ENCODE measurements at regions not wholly inside any gene's neighbourhood (a gene's known extent, or its start where the extent isn't known, plus 50 kb on each side); places are given as distances from the start of the nearest gene placed in this dataset.

DNA sequence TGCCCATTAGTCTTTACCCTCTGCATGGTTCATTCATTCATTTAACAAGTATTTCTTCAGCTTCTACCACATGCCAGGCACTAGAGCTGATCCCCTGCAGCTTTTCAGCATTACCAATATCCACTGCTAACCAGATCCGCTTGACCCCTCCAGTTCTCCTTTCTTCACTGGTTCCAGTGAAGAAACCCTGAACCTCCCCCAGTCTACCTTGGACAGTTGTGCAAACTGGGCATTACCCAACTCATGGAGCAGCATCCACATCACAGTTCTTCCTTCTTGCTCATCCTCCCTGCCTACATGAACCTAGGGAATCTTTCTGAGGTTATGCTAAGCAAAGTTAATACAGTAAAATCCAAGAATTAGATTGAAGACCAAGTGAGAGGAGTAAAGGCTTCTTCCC lies 78.7 kb upstream of the SERP2 start:
- Histone ChIP-seq H3K27ac (peak overlapping the region; percentile 62), H3K4me1 (ENCODE audit: control insufficient read depth in 1 of 2, insufficient read depth in 1 of 2, low read depth in 1 of 2, low read length in 1 of 2) (peaks cover 60 to 62% of the 10 kb centered on the region in 2 experiments), H3K27me3 (no peaks in the 10 kb centered on the region), H3K36me3 (no peaks in the 10 kb centered on the region), H3K4me3 (ENCODE audit: low read depth in 1 of 2, low read length in 1 of 2) (peak overlapping the region in 1 of 2 experiments; percentile 5), H3K9me3 (no peaks in the 10 kb centered on the region)
- TF ChIP-seq, protein P1, sequence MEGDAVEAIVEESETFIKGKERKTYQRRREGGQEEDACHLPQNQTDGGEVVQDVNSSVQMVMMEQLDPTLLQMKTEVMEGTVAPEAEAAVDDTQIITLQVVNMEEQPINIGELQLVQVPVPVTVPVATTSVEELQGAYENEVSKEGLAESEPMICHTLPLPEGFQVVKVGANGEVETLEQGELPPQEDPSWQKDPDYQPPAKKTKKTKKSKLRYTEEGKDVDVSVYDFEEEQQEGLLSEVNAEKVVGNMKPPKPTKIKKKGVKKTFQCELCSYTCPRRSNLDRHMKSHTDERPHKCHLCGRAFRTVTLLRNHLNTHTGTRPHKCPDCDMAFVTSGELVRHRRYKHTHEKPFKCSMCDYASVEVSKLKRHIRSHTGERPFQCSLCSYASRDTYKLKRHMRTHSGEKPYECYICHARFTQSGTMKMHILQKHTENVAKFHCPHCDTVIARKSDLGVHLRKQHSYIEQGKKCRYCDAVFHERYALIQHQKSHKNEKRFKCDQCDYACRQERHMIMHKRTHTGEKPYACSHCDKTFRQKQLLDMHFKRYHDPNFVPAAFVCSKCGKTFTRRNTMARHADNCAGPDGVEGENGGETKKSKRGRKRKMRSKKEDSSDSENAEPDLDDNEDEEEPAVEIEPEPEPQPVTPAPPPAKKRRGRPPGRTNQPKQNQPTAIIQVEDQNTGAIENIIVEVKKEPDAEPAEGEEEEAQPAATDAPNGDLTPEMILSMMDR (IDR thresholded peaks at IDR 0.05), result no peak

DNA sequence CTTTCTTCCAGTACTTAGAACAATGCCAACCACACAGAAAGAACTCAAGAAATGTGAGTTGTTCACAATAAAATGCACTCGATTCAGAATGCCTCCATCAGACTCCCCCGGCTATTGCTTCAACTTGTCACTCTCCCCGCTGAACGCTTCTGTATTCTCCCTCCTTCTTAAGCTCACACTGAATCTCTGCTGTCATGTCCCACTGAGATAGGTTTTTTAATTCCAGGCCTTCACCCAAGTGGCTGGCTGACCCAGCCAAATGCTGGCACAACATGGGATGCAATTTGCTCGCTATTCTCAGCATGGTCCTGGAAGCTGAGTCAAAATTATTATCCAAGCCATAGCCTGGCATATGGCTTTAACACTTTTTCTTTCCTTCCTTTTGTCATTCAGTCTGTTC lies 76.8 kb upstream of the SERP2 start:
- TF ChIP-seq, protein P1 (IDR thresholded peaks at IDR 0.05), result no peak

DNA sequence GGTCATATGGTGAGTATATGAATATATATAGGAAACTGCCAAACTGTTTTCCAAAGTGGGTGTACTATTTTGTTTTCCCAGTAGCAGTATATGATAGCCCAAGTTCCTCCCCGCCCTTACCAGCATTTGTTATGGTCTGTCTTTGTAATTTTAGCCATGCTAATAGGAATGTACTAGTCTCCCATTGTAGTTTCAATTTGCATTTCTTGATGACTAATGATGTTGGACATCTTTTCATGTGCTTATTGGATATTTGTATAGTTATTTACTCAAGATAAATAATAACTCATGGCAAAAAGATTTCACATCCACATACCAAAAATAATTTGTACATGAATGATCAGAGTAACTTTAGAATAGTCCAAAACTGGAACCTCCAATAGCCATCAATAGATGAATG lies 75.3 kb upstream of the SERP2 start:
- Histone ChIP-seq H3K4me3 (ENCODE audit: low read depth in 1 of 2, low read length in 1 of 2) (no peak overlapping the region), H3K36me3 (no peaks in the 10 kb centered on the region), H3K9me3 (no peaks in the 10 kb centered on the region), H3K27ac (no peak overlapping the region), H3K27me3 (no peaks in the 10 kb centered on the region), H3K4me1 (ENCODE audit: control insufficient read depth in 1 of 2, insufficient read depth in 1 of 2, low read depth in 1 of 2, low read length in 1 of 2) (peaks cover 38 to 43% of the 10 kb centered on the region in 2 experiments)
- TF ChIP-seq, protein P1 (IDR thresholded peaks at IDR 0.05), result no peak

More for the DNA sequence above, 76.8 kb upstream of the SERP2 start:
- Histone ChIP-seq H3K4me1 (ENCODE audit: control insufficient read depth in 1 of 2, insufficient read depth in 1 of 2, low read depth in 1 of 2, low read length in 1 of 2) (peaks cover 52 to 55% of the 10 kb centered on the region in 2 experiments), H3K9me3 (no peaks in the 10 kb centered on the region), H3K4me3 (ENCODE audit: low read depth in 1 of 2, low read length in 1 of 2) (no peak overlapping the region), H3K36me3 (no peaks in the 10 kb centered on the region), H3K27ac (no peak overlapping the region), H3K27me3 (no peaks in the 10 kb centered on the region)

DNA sequence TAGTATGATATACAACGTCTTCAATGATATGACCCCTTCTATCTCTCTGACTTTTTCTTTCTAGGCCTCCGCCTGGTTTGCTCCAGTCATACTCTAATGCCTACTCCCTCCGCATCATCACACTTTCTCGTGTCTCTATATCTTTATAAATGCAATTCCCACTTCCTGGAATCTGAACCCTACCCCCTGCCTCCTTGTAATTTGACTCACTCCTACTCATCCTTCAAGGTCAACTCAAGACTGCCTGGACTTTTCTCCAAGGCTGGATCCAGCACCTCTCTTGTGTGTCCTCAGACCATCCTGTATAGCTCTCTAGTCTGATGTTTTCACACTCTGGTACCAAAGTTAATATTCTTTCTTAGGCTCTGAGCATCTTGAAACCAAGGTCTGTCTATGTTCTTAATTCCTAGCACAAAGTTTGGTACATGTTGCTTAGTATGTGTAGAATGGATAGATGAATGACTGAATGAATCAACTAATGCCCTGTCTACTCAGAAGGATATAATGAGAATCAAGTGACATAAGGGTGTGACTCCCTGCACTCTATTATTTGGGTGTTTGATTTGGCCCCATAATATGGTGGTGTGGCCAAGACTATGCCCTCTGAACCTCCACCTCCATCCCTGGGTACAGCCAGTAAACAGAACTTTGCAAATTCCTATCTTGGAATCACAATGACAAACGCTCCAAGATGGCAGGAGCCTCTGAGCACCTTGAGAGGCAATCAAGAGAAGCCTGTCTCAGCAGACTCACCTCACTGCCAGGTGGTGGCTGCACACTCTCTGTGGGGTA lies 74.3 kb upstream of the SERP2 start:
- TF ChIP-seq, protein P1 (IDR thresholded peaks at IDR 0.05), result no peak
- Histone ChIP-seq H3K27me3 (no peaks in the 10 kb centered on the region), H3K9me3 (no peaks in the 10 kb centered on the region), H3K36me3 (no peaks in the 10 kb centered on the region), H3K27ac (no peak overlapping the region), H3K4me3 (ENCODE audit: low read depth in 1 of 2, low read length in 1 of 2) (no peak overlapping the region), H3K4me1 (ENCODE audit: control insufficient read depth in 1 of 2, insufficient read depth in 1 of 2, low read depth in 1 of 2, low read length in 1 of 2) (peaks cover 28 to 33% of the 10 kb centered on the region in 2 experiments)

DNA sequence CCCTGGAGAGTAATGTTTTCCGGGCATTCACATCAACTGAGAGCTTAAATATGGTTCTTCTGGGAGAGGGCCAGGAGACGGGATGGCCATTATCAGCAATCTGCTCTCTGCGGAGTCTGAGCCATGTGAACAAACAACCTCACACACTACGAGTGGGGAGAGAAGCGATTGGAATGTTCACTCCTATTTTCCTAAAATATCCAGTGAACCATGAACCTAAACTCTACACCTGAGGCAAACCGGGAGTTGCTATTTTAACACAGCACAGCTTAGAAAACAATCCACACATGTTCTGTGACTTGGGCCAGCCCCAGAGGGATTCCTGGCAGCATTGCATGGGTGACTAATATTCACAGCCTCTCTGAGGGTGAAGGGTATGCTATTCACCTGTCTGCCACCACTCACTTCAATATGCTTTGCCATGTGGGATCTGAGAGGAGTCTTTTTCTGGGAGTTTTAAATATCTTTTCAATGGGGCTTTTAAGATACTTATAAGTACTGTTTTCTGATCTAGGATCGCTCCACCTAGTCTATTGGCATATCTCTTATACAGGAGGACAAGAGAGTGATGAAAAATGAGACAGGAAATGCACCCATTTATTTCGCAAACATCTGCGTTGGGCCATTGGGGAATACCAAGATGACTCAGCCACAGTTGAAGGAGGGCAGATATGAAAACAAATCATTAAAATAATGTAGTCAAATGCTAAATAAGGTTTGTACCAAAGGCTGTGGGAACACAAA lies 72.6 kb upstream of the SERP2 start:
- Histone ChIP-seq H3K4me3 (ENCODE audit: low read depth in 1 of 2, low read length in 1 of 2) (no peak overlapping the region), H3K27ac (no peak overlapping the region), H3K36me3 (no peaks in the 10 kb centered on the region), H3K4me1 (ENCODE audit: control insufficient read depth in 1 of 2, insufficient read depth in 1 of 2, low read depth in 1 of 2, low read length in 1 of 2) (peaks cover 11 to 16% of the 10 kb centered on the region in 2 experiments), H3K27me3 (no peaks in the 10 kb centered on the region), H3K9me3 (no peaks in the 10 kb centered on the region)
- TF ChIP-seq, protein P1 (IDR thresholded peaks at IDR 0.05), result no peak

Measured in neutrophil (primary cell).